Bronchial epithelial cell (primary cell): ENCODE measurements at regions not wholly inside any gene's neighbourhood (a gene's known extent, or its start where the extent isn't known, plus 50 kb on each side); places are given as distances from the start of the nearest gene placed in this dataset.

Source experiments
- DNase-seq: peaks from one replicate; pipeline ENCODE4 v3.0.0-alpha.2; 2010; ENCODE audit warnings: low read depth
- FAIRE-seq: peaks from 2 replicates; lab custom pipeline; 2011; peaks lifted over from hg19 to GRCh38; lab: Jason Lieb, UNC
- H3K27me3 ChIP-seq: 2 replicates; pipeline ENCODE4 v1.5.1; 2011; ENCODE audit warnings: low read length; ENCODE audit not compliant: control insufficient read depth, insufficient read depth
- H3K36me3 ChIP-seq: 2 replicates; pipeline ENCODE4 v1.5.1; 2011; ENCODE audit warnings: low read length; ENCODE audit not compliant: control insufficient read depth, insufficient read depth
- H3K4me3 ChIP-seq: 2 replicates; pipeline ENCODE4 v1.5.1; 2011; ENCODE audit warnings: mild to moderate bottlenecking, low read depth, low read length, control low read depth
- TF ChIP-seq, protein P1 (sequence below): IDR thresholded peaks from 2 replicates; pipeline ENCODE4 v1.5.1; 2011; ENCODE audit warnings: mild to moderate bottlenecking, moderate library complexity, low read length, control low read depth, inconsistent platforms; ENCODE audit not compliant: insufficient read depth, severe bottlenecking

DNA sequence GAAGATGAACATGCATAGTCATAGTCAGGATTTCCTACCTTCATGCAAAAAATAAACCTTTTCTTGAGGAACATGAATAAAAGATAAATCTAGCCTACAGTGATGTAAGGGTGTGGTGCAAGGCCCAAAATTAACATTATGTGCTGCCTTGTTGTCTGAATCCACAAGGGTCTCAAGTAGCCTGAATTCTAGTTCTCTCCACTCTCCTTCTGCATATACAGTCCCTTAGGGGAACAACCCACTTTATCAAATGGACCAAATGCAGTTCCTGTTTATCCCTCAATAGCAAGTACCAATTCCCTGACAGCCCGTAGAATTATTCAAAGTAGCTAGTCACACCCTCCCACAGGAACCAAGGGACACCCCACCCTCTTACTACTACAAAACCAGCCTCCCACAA lies 284.0 kb downstream of the ZIC4 start:
- Histone ChIP-seq H3K36me3 (no peaks in the 10 kb centered on the region), H3K27me3 (no peaks in the 10 kb centered on the region), H3K4me3 (no peak overlapping the region)
- no peak for DNase-seq
- TF ChIP-seq, protein P1, sequence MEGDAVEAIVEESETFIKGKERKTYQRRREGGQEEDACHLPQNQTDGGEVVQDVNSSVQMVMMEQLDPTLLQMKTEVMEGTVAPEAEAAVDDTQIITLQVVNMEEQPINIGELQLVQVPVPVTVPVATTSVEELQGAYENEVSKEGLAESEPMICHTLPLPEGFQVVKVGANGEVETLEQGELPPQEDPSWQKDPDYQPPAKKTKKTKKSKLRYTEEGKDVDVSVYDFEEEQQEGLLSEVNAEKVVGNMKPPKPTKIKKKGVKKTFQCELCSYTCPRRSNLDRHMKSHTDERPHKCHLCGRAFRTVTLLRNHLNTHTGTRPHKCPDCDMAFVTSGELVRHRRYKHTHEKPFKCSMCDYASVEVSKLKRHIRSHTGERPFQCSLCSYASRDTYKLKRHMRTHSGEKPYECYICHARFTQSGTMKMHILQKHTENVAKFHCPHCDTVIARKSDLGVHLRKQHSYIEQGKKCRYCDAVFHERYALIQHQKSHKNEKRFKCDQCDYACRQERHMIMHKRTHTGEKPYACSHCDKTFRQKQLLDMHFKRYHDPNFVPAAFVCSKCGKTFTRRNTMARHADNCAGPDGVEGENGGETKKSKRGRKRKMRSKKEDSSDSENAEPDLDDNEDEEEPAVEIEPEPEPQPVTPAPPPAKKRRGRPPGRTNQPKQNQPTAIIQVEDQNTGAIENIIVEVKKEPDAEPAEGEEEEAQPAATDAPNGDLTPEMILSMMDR = no peak
- no peak for FAIRE-seq

DNA sequence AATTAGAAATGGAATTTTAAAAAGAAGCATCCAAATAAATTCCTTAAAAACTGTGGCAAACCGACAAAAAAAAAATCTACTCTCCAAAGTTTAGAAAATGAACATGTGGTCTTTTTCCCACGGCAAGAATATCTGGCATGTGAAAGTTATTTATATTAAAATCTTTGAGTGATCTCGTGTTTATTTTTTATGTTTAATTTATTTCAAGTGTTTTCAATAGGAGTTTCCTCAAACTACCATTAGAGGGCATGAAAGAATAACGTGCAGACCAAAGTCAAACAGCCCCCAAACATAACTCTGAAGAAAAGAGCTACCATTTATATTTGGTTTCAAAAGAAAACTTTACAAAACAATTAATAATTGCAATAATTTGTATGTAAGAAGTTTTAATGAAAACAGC lies 286.4 kb downstream of the ZIC4 start:
- peak; percentile 3 for DNase-seq
- Histone ChIP-seq H3K36me3 (no peaks in the 10 kb centered on the region), H3K27me3 (no peaks in the 10 kb centered on the region), H3K4me3 (no peak overlapping the region)
- TF ChIP-seq, protein P1 = no peak
- FAIRE-seq = no peak

DNA sequence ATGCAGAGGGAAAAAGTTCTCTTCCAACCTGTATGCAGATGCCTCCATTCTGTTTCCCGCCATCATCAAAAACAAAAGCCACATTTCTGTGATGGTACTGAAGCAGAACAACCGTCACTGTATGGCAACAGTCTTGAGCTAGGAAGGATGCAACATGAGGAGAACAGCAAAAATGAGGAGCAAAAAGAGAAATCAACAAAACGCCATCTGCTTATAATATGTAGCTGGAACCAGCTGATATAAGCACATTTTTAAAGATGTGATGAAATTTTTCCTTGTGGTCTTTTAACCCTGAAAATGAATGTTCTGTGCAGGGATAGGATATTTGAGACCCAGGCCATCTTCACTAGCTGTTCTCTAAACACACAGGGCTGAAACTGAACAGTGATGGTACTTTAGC lies 287.0 kb downstream of the ZIC4 start:
- TF ChIP-seq, protein P1 = no peak
- no peak for DNase-seq
- H3K36me3 ChIP-seq = no peaks in the 10 kb centered on the region
- no peak overlapping the region for H3K4me3 ChIP-seq
- no peak for FAIRE-seq
- H3K27me3 ChIP-seq = no peaks in the 10 kb centered on the region

DNA sequence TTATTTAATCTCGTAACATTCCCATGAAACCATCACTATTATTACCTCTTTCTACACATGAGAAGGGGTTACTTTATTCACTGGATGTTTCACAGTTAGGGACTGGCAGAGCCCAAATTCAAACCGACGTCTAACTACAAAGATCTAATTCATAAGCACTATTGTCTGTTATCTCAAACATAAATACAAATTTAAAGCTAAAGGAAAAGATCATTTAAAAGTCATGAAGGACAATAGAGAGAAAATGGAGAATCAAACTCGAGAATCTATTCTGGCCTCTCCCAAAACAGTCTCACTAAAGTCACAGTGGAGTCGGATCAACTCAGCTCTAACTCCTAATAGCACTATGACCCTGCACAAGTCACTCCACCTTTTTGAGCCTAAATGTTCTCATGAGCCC lies 287.7 kb downstream of the ZIC4 start:
- TF ChIP-seq, protein P1 = no peak
- FAIRE-seq (no peak), DNase-seq (no peak)
- Histone ChIP-seq H3K27me3 (no peaks in the 10 kb centered on the region), H3K4me3 (no peak overlapping the region), H3K36me3 (no peaks in the 10 kb centered on the region)

DNA sequence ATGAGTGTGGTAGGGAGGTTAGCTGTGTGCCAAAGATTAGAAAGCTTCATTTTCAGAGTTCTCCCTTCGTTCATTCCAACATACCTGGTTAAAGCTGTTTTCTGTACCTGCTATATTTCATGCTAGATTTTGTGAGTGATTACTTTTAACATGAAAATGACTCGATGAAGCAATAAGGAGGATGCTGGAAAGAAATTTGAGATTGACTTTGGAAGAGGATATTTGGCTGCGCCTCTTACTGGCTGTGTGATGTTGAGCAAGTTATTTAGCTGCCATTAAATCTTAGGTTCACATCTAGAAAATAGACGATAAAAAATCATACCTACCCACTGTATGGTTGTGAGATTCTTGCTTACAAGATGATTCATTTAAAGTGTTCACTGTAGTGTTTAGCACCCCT lies 288.7 kb downstream of the ZIC4 start:
- Histone ChIP-seq H3K36me3 (no peaks in the 10 kb centered on the region), H3K27me3 (no peaks in the 10 kb centered on the region), H3K4me3 (no peak overlapping the region)
- FAIRE-seq = no peak
- DNase-seq = no peak
- TF ChIP-seq, protein P1 = no peak

DNA sequence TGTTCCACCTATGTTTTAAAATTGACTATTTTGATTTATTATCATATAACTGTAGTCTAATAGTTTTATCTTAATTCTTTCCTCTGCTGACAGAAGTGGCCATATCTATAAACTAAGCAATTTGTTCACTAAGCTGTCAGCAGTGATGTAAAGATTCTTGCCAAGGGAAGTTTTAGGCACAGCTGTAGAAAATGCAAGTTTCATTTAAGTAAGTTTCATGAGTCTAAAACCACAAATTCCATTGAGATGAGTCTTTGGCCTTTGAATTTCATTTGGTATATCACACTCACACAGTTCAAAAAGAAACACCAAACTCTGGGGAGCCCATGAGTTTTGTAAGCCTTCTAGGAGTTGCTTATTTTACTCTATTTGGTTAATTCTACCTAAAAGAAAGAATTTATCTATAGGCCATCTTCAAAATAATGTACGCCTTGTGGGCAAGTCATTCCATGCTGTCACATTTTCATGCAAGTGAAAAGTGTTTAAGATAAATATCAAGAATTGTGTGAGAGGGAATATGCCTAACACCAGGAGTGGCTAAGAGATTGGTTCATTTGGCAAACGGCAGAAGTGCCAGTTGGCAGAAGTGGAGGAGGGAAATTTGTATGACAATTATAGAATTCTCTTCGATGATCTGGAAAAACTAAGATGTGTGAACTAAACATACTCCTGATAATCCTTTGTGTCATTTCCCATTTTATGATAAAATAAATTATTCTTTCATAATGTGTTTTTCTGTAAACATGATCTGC lies 292.9 kb downstream of the ZIC4 start:
- no peaks in the 10 kb centered on the region for H3K36me3 ChIP-seq
- H3K27me3 ChIP-seq = no peaks in the 10 kb centered on the region
- FAIRE-seq (no peak), DNase-seq (peak; percentile 49)
- no peak overlapping the region for H3K4me3 ChIP-seq
- TF ChIP-seq, protein P1 = no peak
